ENCODE measurements at regions not wholly inside any gene's neighbourhood (a gene's known extent, or its start where the extent isn't known, plus 50 kb on each side); places are given as distances from the start of the nearest gene placed in this dataset.

- no peak for FAIRE-seq
- no peaks in the 10 kb centered on the region for H3K36me3 Mint-ChIP-seq (ENCODE audit: low read depth, unreplicated experiment)
Observed at GRCh38 chr4:125526420-125526819, 211.7 kb downstream of the FAT4 start.

GRCh38 chr4:125527681-125528080 is 212.9 kb downstream of the FAT4 start:
- no peak overlapping the region for H3K4me2 ChIP-seq (ENCODE audit: low read length)
- no peak overlapping the region for H3K27ac ChIP-seq (ENCODE audit: low read depth, low read length)
- H3K27me3 ChIP-seq (ENCODE audit: insufficient read depth, low read length): no peaks in the 10 kb centered on the region
- no peak for DNase-seq (ENCODE audit: low read depth)
- H3K9ac ChIP-seq (ENCODE audit: low read length): no peak overlapping the region
- Mint-ChIP-seq H3K4me3 (ENCODE audit: unreplicated experiment) (no peak overlapping the region), H3K27ac (ENCODE audit: unreplicated experiment) (no peak overlapping the region), H3K4me1 (ENCODE audit: low read depth, unreplicated experiment) (no peaks in the 10 kb centered on the region), H3K9me3 (ENCODE audit: unreplicated experiment) (no peaks in the 10 kb centered on the region), H3K36me3 (ENCODE audit: low read depth, unreplicated experiment) (no peaks in the 10 kb centered on the region), H3K27me3 (ENCODE audit: low read depth, unreplicated experiment) (no peaks in the 10 kb centered on the region)
- no peak for TF ChIP-seq EZH2 (IDR thresholded peaks at IDR 0.05; ENCODE audit: insufficient read depth, low read length)
- no peaks in the 10 kb centered on the region for H4K20me1 ChIP-seq (ENCODE audit: insufficient read depth, low read length)
- FAIRE-seq: no peak
- H3K36me3 ChIP-seq (ENCODE audit: insufficient read depth, low read length): no peaks in the 10 kb centered on the region
- no peak overlapping the region for H3K4me3 ChIP-seq (ENCODE audit: insufficient read depth, low read depth, low read length)
- no peak overlapping the region for H2AFZ ChIP-seq (ENCODE audit: low read depth, low read length)
- no peaks in the 10 kb centered on the region for H3K9me3 ChIP-seq (ENCODE audit: insufficient read depth, low read depth, low read length)
- no peaks in the 10 kb centered on the region for H3K4me1 ChIP-seq (ENCODE audit: insufficient read depth, low read length)
- H3K79me2 ChIP-seq (ENCODE audit: insufficient read depth, low read length): no peaks in the 10 kb centered on the region

More at GRCh38 chr4:125526420-125526819, 211.7 kb downstream of the FAT4 start:
- Histone ChIP-seq H2AFZ (ENCODE audit: low read depth, low read length) (no peak overlapping the region), H3K4me3 (ENCODE audit: insufficient read depth, low read depth, low read length) (no peak overlapping the region), H4K20me1 (ENCODE audit: insufficient read depth, low read length) (no peaks in the 10 kb centered on the region), H3K4me2 (ENCODE audit: low read length) (no peak overlapping the region), H3K9me3 (ENCODE audit: insufficient read depth, low read depth, low read length) (no peaks in the 10 kb centered on the region), H3K9ac (ENCODE audit: low read length) (no peak overlapping the region), H3K4me1 (ENCODE audit: insufficient read depth, low read length) (no peaks in the 10 kb centered on the region), H3K27me3 (ENCODE audit: insufficient read depth, low read length) (no peaks in the 10 kb centered on the region), H3K27ac (ENCODE audit: low read depth, low read length) (no peak overlapping the region), H3K79me2 (ENCODE audit: insufficient read depth, low read length) (no peaks in the 10 kb centered on the region), H3K36me3 (ENCODE audit: insufficient read depth, low read length) (no peaks in the 10 kb centered on the region)
- H3K9me3 Mint-ChIP-seq (ENCODE audit: unreplicated experiment): no peaks in the 10 kb centered on the region
- no peak overlapping the region for H3K27ac Mint-ChIP-seq (ENCODE audit: unreplicated experiment)
- H3K27me3 Mint-ChIP-seq (ENCODE audit: low read depth, unreplicated experiment): no peaks in the 10 kb centered on the region
- no peaks in the 10 kb centered on the region for H3K4me1 Mint-ChIP-seq (ENCODE audit: low read depth, unreplicated experiment)
- H3K4me3 Mint-ChIP-seq (ENCODE audit: unreplicated experiment): no peak overlapping the region
- TF ChIP-seq EZH2 (IDR thresholded peaks at IDR 0.05; ENCODE audit: insufficient read depth, low read length) (no peak), CTCF (IDR thresholded peaks at IDR 0.05; ENCODE audit: insufficient read depth, low read depth, low read length) (no peak)
- no peak for DNase-seq (ENCODE audit: low read depth)

GRCh38 chr4:125529071-125529470 is 214.3 kb downstream of the FAT4 start:
- no peak for FAIRE-seq
- Histone ChIP-seq H3K27me3 (ENCODE audit: insufficient read depth, low read length) (no peaks in the 10 kb centered on the region), H4K20me1 (ENCODE audit: insufficient read depth, low read length) (no peaks in the 10 kb centered on the region), H3K4me1 (ENCODE audit: insufficient read depth, low read length) (no peaks in the 10 kb centered on the region), H3K27ac (ENCODE audit: low read depth, low read length) (no peak overlapping the region), H3K9ac (ENCODE audit: low read length) (no peak overlapping the region), H3K9me3 (ENCODE audit: insufficient read depth, low read depth, low read length) (no peaks in the 10 kb centered on the region), H3K4me3 (ENCODE audit: insufficient read depth, low read depth, low read length) (no peak overlapping the region), H3K4me2 (ENCODE audit: low read length) (no peak overlapping the region), H3K79me2 (ENCODE audit: insufficient read depth, low read length) (no peaks in the 10 kb centered on the region), H3K36me3 (ENCODE audit: insufficient read depth, low read length) (no peaks in the 10 kb centered on the region), H2AFZ (ENCODE audit: low read depth, low read length) (no peak overlapping the region)
- TF ChIP-seq CTCF (IDR thresholded peaks at IDR 0.05; ENCODE audit: insufficient read depth, low read depth, low read length): no peak
- TF ChIP-seq EZH2 (IDR thresholded peaks at IDR 0.05; ENCODE audit: insufficient read depth, low read length): no peak
- Mint-ChIP-seq H3K4me1 (ENCODE audit: low read depth, unreplicated experiment) (no peaks in the 10 kb centered on the region), H3K9me3 (ENCODE audit: unreplicated experiment) (no peaks in the 10 kb centered on the region), H3K4me3 (ENCODE audit: unreplicated experiment) (no peak overlapping the region), H3K36me3 (ENCODE audit: low read depth, unreplicated experiment) (no peaks in the 10 kb centered on the region), H3K27ac (ENCODE audit: unreplicated experiment) (no peak overlapping the region), H3K27me3 (ENCODE audit: low read depth, unreplicated experiment) (no peaks in the 10 kb centered on the region)
- no peak for DNase-seq (ENCODE audit: low read depth)
